GM12878 (cell line): ENCODE measurements at regions not wholly inside any gene's neighbourhood (a gene's known extent, or its start where the extent isn't known, plus 50 kb on each side); places are given as distances from the start of the nearest gene placed in this dataset.

Source experiments
- ATAC-seq: fragments of 200-7000 bp; cut with Tn5 transposase; 3 replicates; pipeline ENCODE4 v1.9.1; 2020; ENCODE audit warnings: mild to moderate bottlenecking, moderate library complexity
- BruUV-seq: library from RNA; stranded (reverse); fragments of 400-500 nt; replicated peaks from 2 replicates; lab custom pipeline; 2021; lab: Mats Ljungman, UMichigan
- CTCF ChIA-PET: fragments of 300-600 bp; sonication (Branson Sonifier 250); formaldehyde crosslinking; extraction: SDS; loops from one replicate; lab custom pipeline; 2021; ENCODE audit warnings: inconsistent platforms; lab: Yijun Ruan, JAX
- POLR2A ChIA-PET: fragments of 350-600 bp; formaldehyde crosslinking; extraction: SDS; loops from one replicate; lab custom pipeline; 2021; ENCODE audit warnings: inconsistent platforms; lab: Charles Lee
- RAD21 ChIA-PET: fragments of 300-600 bp; sonication (Branson Sonifier 250); formaldehyde crosslinking; loops from one replicate; lab custom pipeline; 2023; ENCODE audit warnings: antibody characterized with exemption; ENCODE audit not compliant: unreplicated experiment; lab: Charles Lee
- SMC1A ChIA-PET: fragments of 300-600 bp; sonication (Branson Sonifier 250); formaldehyde crosslinking; loops from one replicate; lab custom pipeline; 2023; ENCODE audit not compliant: unreplicated experiment, uncharacterized antibody; lab: Charles Lee
- DNase-seq: peaks from one replicate; pipeline ENCODE4 v3.0.0-alpha.2; 2011; ENCODE audit warnings: low read depth, low spot score
- FAIRE-seq: peaks from 3 replicates; lab custom pipeline; 2011; peaks lifted over from hg19 to GRCh38; lab: Jason Lieb, UNC
- H2AFZ ChIP-seq: 2 replicates; pipeline ENCODE4 v1.6.0; 2011; ENCODE audit warnings: low read depth, low read length, control low read depth; ENCODE audit not compliant: control insufficient read depth
- H3K27ac ChIP-seq: 2 replicates; pipeline ENCODE4 v1.5.1; 2011; ENCODE audit warnings: control low read depth; ENCODE audit not compliant: control insufficient read depth, insufficient read depth
- H3K27me3 ChIP-seq, 2 experiments: replicated peaks in 1 of 2; 2 replicates each; pipeline versions ENCODE4 v1.6.0 to v1.6.1; 2011; ENCODE audit warnings: low read length in 1 of 2; ENCODE audit not compliant: control insufficient read depth in 2 of 2, insufficient read depth in 2 of 2
- H3K36me3 ChIP-seq, 2 experiments: 2 replicates each; pipeline ENCODE4 v1.5.1; 2011; ENCODE audit warnings: low read length in 1 of 2; ENCODE audit not compliant: control insufficient read depth in 2 of 2, insufficient read depth in 2 of 2
- H3K4me1 ChIP-seq: 2 replicates; pipeline ENCODE4 v1.6.1; 2011; ENCODE audit warnings: mild to moderate bottlenecking, low read length, moderate library complexity, mixed read lengths; ENCODE audit not compliant: control insufficient read depth, insufficient read depth
- H3K4me2 ChIP-seq: 2 replicates; pipeline ENCODE4 v1.6.0; 2011; ENCODE audit warnings: control low read depth; ENCODE audit not compliant: control insufficient read depth, insufficient read depth
- H3K4me3 ChIP-seq: fragments of 200-600 bp; sonication (generic); 2 replicates; pipeline ENCODE4 v1.5.1; 2016
- H3K79me2 ChIP-seq: 2 replicates; pipeline ENCODE4 v1.6.0; 2011; ENCODE audit warnings: low read length; ENCODE audit not compliant: control insufficient read depth, insufficient read depth
- H3K9ac ChIP-seq: 2 replicates; pipeline ENCODE4 v1.8.0; 2011; ENCODE audit warnings: low read length, control low read depth, mixed read lengths; ENCODE audit not compliant: control insufficient read depth, insufficient read depth
- H3K9me3 ChIP-seq: replicated peaks from 3 replicates; pipeline ENCODE4 v1.5.1; 2011; ENCODE audit warnings: mild to moderate bottlenecking, low read length; ENCODE audit not compliant: control insufficient read depth, insufficient read depth
- H4K20me1 ChIP-seq: 2 replicates; pipeline ENCODE4 v1.6.0; 2011; ENCODE audit not compliant: control insufficient read depth, insufficient read depth
- CTCF ChIP-seq, 3 experiments: IDR thresholded peaks in 2 of 3; conservative IDR thresholded peaks in 1 of 3; 2 replicates each; pipeline ENCODE4 v1.5.1; 2011; ENCODE audit warnings: low read depth in 3 of 3, low read length in 3 of 3, mild to moderate bottlenecking in 3 of 3, control low read depth in 2 of 3, moderate library complexity in 2 of 3, inconsistent platforms in 1 of 3, mixed read lengths in 1 of 3; ENCODE audit not compliant: control insufficient read depth in 2 of 3, insufficient read depth in 1 of 3; ENCODE audit errors: extremely low read depth in 1 of 3
- E4F1 ChIP-seq: fragments of 450-650 bp; IDR thresholded peaks from 2 replicates; pipeline ENCODE4 v1.6.1; 2018; ENCODE audit warnings: borderline replicate concordance, mild to moderate bottlenecking; ENCODE audit not compliant: partially characterized antibody
- JUNB ChIP-seq: IDR thresholded peaks from 2 replicates; pipeline ENCODE4 v1.6.1; 2016; ENCODE audit warnings: antibody characterized with exemption, mild to moderate bottlenecking
- PBX3 ChIP-seq: IDR thresholded peaks from 2 replicates; pipeline ENCODE4 v1.6.1; 2011; ENCODE audit warnings: mild to moderate bottlenecking, low read depth, low read length, moderate library complexity; ENCODE audit not compliant: insufficient replicate concordance
- PML ChIP-seq: IDR thresholded peaks from 2 replicates; pipeline ENCODE4 v1.6.1; 2012; ENCODE audit warnings: low read length, inconsistent platforms
- POLR2A ChIP-seq: IDR thresholded peaks from 2 replicates; pipeline ENCODE4 v1.6.1; 2011; ENCODE audit warnings: low read depth, mild to moderate bottlenecking, low read length
- SMC3 ChIP-seq: IDR thresholded peaks from 2 replicates; pipeline ENCODE4 v1.6.1; 2011; ENCODE audit warnings: low read length, improper control_type of control experiment, borderline replicate concordance
- SREBF2 ChIP-seq: IDR thresholded peaks from 2 replicates; pipeline ENCODE4 v1.6.1; 2012; ENCODE audit warnings: mild to moderate bottlenecking, low read length
- STAT3 ChIP-seq: IDR thresholded peaks from 2 replicates; pipeline ENCODE4 v1.6.1; 2011; ENCODE audit warnings: low read depth, low read length, improper control_type of control experiment
- SUPT20H ChIP-seq: IDR thresholded peaks from 2 replicates; pipeline ENCODE4 v1.6.1; 2011; ENCODE audit warnings: low read depth, mild to moderate bottlenecking, low read length, moderate library complexity, borderline replicate concordance; ENCODE audit not compliant: control insufficient read depth
- SUZ12 ChIP-seq: fragments of 200-600 bp; sonication (generic); IDR thresholded peaks from one replicate; pipeline ENCODE4 v1.6.1; 2018; ENCODE audit warnings: antibody characterized with exemption, mild to moderate bottlenecking; ENCODE audit not compliant: unreplicated experiment
- ZBTB11 ChIP-seq: fragments of 450-650 bp; formaldehyde crosslinking; IDR thresholded peaks from 2 replicates; pipeline ENCODE4 v1.5.0; 2022; ENCODE audit warnings: mild to moderate bottlenecking, missing genetic modification characterization
- ZZZ3 ChIP-seq: IDR thresholded peaks from 2 replicates; pipeline ENCODE4 v1.6.1; 2011; ENCODE audit warnings: low read depth; ENCODE audit not compliant: control insufficient read depth, insufficient read length
- WGBS: methylation state at CpG from one replicate; pipeline ENCODE4 v1.1.6; 2016; ENCODE audit warnings: low lambda C conversion rate; ENCODE audit not compliant: insufficient replicate concordance, insufficient coverage; ENCODE audit errors: missing lambda C conversion rate; 5-methylcytosine and 5-hydroxymethylcytosine counted together
- in situ Hi-C: fragments of 300-500 bp; cut with MboI; formaldehyde crosslinking; loops from 9 replicates; pipeline ENCODE4 v1.14.3; 2018; ENCODE audit warnings: mixed read lengths
- intact Hi-C: fragments of 100-400 bp; cut with micrococcal nuclease; formaldehyde crosslinking; loops from one replicate; pipeline ENCODE4 v1.14.2; 2022; ENCODE audit not compliant: unreplicated experiment

GRCh38 chr4:133868856-133869255, 332.7 kb downstream of the PABPC4L start (continued):
- TF ChIP-seq STAT3 (no peak), ZBTB11 (CRISPR knock-in tag) (no peak), PML (no peak)

GRCh38 chr4:133866328-133866699, 335.3 kb downstream of the PABPC4L start:
- Histone ChIP-seq H3K4me2 (no peak overlapping the region), H3K27ac (no peak overlapping the region)
- no peak for TF ChIP-seq JUNB
- no peak for TF ChIP-seq SUZ12
- no peak for TF ChIP-seq SMC3
- TF ChIP-seq POLR2A = no peak
- TF ChIP-seq SUPT20H = no peak
- no peak for TF ChIP-seq E4F1
- no peak for TF ChIP-seq PBX3
- no peak for TF ChIP-seq SREBF2
- TF ChIP-seq ZZZ3 = no peak
- TF ChIP-seq CTCF (IDR thresholded peaks at IDR 0.05 in 2 of 3, conservative IDR thresholded peaks at IDR 0.05 in 1 of 3; ENCODE audit: control insufficient read depth in 2 of 3, extremely low read depth in 1 of 3, insufficient read depth in 1 of 3, low read depth in 3 of 3, low read length in 3 of 3) = no peak
- TF ChIP-seq, all 136 proteins: peak for 0
- no peak for FAIRE-seq
- H3K9me3 ChIP-seq = no peaks in the 10 kb centered on the region
- BruUV-seq = no TSS peak
- no peak overlapping the region for H3K4me3 ChIP-seq
- 0% methylated on average over 2 of the region's 2 CpGs for WGBS
- no peak for ATAC-seq
- SMC1A ChIA-PET = no interaction called here
- intact Hi-C loops (no loop called here), in situ Hi-C loops (no loop called here)
- no peak overlapping the region for H2AFZ ChIP-seq
- RAD21 ChIA-PET = no interaction called here
- POLR2A ChIA-PET = no interaction called here
- H3K27me3 ChIP-seq = no peaks in the 10 kb centered on the region
- H4K20me1 ChIP-seq = no peaks in the 10 kb centered on the region
- CTCF ChIA-PET = no interaction called here
- H3K4me1 ChIP-seq = no peaks in the 10 kb centered on the region
- no peak for DNase-seq
- H3K36me3 ChIP-seq = no peaks in the 10 kb centered on the region
- H3K9ac ChIP-seq = no peak overlapping the region
- H3K79me2 ChIP-seq = no peaks in the 10 kb centered on the region
